GM19043 (cell line): ENCODE measurements at regions not wholly inside any gene's neighbourhood (a gene's known extent, or its start where the extent isn't known, plus 50 kb on each side); places are given as distances from the start of the nearest gene placed in this dataset.

Experiments
- ATAC-seq: cut with Tn5 transposase; IDR thresholded peaks from one replicate; pipeline ENCODE4 v1.9.1; 2021; ENCODE audit warnings: low read depth; ENCODE audit not compliant: unreplicated experiment

GRCh38 chr6:168888786-168889345 lies 364.8 kb downstream of the THBS2 start:
- ATAC-seq: no peak

DNA sequence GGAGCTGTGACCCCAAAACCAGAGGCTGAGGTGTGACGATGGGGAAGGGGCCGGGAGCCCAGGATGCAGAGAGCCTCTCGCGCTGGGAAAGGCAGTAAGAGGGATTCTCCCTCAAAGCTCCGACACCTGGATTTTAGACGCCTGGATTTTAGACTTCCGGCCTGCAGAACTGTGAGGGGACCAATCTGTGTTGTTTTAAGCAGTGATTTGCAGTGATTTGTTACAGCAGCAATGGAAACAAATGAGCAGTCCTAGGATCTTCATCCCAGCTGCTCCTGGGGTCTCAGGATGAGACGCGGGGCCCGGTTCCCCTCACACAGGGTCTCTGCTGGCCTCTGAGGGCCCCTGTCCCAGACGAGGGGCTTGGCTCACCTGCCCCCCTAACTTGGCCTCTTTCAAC lies 365.5 kb downstream of the THBS2 start:
- no peak for ATAC-seq

GRCh38 chr6:168887621-168888020 lies 366.0 kb downstream of the THBS2 start:
- ATAC-seq: no peak

- ATAC-seq: no peak
These were observed 366.7 kb downstream of the THBS2 start for GRCh38 chr6:168886964-168887363.

DNA sequence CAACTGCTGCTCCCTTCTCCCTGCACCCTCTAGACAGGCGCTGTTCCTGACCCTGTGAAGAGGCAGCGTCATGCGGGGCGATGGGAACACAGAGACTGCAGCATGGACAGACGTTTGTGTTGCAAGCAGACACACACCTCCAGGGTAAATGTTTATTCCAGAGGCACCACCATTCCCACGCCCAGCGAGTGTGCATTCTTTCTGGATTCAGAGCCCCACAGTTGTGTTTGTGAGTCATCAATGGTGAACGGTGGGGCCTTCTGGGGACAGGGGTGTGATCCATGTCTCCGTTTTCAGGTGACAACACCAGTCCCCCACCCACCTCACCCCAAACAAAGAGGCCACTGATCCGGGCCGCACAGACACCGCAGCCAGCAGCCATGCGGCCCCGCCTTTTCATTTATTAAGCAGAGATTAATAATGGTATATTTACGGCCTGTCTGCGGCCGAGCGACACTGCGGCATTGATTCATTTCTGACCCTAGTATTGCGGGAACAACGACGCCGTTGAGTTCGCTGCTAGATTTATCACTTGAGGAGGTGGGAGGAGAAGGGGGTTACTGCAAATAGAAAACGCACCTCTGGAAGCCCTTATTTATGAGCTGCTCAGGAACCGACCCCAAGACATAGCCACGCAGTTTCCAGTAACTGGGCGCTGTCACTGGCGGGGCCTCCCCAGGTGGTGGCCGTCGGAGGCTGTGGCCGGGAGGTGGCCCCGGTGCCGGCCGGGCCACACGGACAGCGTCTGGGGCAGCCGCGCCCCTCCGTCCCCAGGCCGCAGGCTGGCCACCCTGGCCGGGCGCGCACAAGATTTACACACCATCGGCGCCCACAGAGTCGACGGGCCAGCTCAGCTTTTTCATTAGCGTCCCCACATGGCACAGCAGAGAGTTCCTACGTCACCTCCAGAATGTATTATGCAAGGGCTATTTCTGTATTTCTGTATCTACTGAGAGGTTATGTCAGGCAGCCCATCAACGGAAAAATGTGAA lies 367.6 kb downstream of the THBS2 start:
- no peak for ATAC-seq

GRCh38 chr6:168885196-168885595 lies 368.4 kb downstream of the THBS2 start:
- ATAC-seq: no peak

DNA sequence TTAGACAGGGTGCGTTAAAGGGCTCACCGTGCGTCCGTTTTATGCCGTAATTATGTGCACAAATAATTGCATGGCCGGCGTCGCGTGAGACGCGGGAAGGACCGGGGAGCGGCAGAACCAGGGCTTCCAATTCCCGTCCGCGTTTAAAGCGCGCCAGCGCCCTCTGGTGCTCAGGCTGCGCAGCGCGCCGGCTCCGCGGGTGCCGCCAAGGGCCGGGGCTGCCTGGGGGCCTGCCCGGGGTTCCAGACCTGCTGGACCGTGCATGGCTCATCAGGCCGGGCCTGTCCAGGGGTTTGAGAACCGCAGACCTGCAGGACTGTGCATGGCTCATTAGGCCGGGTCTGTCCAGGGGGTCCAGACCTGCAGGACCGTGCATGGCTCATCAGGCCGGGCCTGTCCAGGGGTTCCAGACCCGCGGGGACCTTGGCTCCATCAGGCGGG lies 369.0 kb downstream of the THBS2 start:
- ATAC-seq: peak; percentile 92

DNA sequence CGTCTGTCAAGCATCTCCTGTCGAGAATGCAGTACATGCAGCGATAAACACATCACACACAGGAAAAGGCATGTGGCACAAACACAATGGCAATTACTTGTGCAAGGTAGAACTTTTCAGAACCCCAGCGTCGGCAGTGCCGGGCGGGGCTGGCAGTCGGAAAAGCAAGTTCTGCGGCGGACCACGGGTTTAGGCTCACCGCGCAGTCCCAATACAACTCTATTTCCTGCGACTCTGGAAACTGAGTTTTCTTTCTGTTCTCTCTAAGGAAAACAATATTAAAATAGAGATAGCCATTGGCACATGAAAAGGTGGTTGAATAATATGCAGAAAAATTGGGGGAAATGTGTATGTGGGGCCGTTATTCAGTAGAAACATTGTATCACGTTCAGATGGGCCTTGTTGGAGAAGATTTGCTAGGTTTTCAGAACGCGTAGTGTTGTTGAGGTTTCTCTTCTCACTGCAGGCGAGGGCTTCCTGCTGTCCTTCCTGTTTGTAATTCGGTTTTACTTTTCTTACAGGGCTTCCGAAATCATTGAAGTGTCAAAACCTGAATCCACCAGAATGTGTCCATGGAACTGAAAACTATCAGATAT lies 369.5 kb downstream of the THBS2 start:
- ATAC-seq: peak; percentile 24

GRCh38 chr6:168883410-168884049 lies 370.1 kb downstream of the THBS2 start:
- no peak for ATAC-seq

- no peak for ATAC-seq
These were observed 373.4 kb downstream of the THBS2 start for GRCh38 chr6:168880271-168880670.

DNA sequence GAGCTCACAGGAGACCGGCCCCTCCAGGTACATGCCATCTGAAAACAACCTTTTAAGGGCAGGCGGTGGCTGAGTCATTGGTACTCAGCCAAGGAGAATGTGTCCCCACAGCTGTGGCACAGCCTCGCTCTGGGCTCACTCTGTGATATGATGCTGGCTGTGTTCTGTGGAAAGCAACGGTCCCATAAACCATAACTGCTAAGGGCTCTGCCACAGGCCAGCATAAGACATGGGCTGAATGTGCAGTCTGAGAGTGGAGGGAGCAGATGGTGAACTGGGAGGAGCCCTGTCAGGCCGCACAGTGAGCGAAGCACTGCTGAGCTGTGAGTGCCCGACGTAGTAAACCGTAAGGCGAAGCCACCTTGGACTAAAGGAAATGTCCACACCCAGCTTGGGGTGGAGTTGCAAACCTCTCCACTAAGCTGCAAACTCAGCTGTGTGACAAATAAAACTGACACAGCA lies 375.8 kb downstream of the THBS2 start:
- no peak for ATAC-seq

DNA sequence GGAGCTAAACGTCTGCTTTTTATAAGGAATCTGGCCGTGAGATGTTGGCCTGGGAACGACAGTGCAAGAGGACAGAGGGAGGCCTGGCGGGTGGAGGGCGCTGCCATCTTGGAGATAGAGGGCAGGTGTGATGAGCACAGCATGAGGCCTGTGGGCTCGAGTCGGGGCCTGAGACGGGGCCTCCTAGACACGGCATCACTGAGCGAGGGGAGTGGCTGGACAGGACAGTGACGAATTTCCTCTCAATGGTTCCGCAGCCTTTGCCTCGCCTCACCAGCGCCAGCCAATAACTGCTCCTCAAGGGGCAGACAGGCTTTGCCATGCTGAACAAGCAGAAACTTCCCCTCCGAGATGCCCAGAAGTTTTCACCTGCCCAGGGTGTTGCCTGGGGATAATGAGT lies 376.7 kb downstream of the THBS2 start:
- no peak for ATAC-seq

- no peak for ATAC-seq
These were observed 377.7 kb downstream of the THBS2 start for GRCh38 chr6:168875811-168876576.

DNA sequence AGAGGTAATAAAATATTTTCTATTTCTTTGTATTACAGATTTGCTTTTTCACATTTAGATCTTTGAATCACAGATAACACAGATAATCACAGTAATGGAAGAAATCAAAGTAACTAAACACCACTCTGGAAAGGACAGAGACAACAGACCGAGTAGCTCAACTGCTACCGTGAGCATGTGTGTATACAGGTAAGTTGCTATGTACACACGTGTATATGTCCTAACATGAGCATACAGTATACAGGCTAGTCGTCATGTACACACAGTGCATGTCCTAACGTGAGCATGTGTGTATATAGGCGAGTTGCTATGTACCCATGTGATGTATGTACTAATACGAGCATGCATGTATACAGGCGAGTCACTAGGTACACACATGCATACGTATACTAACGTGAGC lies 379.0 kb downstream of the THBS2 start:
- no peak for ATAC-seq

DNA sequence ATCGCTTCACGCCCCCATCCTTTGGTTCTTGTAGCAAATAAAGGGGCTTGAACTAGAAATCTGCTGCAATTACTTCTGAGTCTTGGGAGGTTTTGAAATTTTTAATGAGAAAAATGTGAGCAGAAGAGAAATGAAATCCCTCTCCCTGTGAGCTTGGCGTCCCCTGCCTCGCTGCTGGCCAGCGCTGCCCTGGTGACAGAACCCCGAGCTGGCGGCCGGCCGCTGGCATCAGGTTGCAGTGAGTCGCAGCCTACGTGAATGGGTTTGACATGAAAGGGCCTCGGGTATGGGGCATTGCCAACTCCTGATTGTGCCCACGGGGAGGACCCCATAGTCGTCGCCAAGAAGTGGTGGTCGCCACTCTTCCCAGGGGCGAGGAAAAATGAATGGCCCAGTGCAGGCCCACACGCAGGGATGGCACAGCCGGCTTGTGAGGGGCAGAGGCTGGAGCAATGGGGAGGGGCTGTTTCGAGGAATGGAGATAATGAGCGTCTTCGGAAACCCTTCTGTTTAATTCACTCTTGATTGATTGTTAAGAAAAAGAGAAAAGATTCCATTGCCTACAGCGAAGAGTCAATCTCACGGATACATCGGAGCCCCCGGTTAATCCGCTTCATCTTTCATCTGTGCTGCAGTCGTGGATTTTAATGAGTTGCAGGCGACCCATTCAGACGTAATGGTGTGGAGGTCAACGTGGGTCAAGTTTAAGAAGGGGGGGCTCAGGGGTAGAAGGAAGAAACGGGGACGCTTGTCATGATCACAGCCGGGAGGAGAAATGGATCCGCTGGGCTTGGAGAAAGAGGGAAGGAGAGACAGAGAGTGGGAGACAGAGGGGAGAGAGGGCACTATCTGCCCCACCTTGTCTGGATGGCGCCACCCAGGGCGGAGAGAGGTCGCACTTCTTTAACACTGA lies 380.1 kb downstream of the THBS2 start:
- no peak for ATAC-seq

DNA sequence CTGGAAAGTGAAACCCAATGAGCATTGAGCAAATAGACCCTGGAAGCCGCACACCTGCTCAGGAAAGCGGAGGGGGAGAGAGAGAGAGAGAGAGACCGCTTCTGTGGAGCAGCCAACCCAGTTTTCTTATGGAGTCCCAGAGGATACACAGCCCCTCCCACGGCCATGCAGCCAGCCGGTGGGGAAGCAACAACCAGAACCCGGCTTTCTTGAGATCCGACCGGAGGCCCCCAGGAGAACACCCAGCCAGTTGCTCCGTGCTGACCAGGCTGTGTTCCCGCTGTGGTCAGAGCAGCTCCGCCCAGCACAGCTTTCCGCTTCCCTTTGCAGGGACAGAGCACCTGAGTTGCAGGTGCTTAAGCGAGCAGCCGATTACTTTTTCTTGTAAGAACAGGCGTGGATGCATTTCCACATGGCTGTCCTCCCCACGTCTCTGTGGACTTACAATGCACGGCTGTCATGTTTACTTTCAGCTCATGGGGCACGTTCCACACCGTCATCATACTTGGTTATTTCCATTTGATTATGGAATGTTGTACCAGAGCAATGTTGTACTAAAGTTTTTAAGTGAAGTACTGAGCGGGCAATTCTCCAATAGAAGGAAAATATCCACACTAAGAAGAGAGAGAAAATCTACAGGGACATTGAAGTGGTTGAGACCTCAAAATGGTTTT lies 381.9 kb downstream of the THBS2 start:
- ATAC-seq: no peak

DNA sequence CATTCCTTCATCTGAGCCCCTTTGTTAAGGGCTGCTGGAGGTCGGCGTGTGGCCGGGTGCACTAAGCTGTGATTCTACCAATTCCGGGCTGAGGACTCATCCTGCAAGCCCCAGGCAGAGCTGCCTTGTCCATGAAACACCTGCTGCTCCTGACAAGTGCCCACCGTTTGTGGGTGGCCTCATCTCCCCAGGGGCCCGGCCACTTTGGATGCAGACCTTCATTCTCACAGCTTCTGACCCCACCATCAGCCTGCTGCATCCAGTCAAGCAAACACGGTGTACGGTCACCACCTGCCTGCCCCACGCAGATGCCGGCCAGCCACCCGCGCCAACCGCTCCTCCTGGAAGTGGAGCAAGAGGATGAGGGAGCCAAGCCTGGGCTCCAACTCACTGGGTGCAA lies 382.7 kb downstream of the THBS2 start:
- ATAC-seq: no peak

GRCh38 chr6:168867247-168868102 lies 386.2 kb downstream of the THBS2 start:
- ATAC-seq: no peak
